ENCODE measurements at regions not wholly inside any gene's neighbourhood (a gene's known extent, or its start where the extent isn't known, plus 50 kb on each side); places are given as distances from the start of the nearest gene placed in this dataset.

DNA sequence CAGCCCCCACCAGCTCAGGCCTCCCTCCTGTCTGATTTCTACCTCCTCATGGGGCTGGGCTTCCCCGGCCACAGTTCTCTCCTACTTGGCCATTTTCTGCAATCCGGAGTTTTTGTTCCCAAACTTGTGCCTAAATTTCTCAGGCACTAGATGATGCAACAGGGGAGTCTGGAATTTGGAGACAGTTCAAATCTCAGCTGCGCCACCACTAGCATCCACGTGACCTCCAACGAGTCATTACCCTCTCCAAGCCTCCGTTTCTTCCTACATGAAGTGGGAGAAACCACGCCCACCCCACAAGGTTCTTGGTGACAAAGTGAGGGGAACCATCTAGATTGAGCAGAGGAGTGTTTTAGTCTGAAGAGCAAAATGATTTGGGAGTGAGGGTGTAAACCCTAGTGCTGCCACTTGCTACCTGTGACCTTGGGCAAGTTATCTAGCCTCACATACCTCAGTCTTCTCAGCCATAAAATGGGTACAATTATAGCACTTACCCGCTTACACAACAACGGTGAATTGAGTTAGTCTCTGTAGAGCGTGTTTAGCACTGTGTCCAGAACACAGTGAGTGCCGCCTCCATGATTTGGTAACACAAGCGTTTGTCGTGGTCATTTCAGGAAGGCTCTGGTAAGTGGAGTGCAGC, 61.4 kb upstream of the ASAP2 start:
- Histone ChIP-seq H4K20me1 (replicated peaks; ENCODE audit: control insufficient read depth, extremely low read depth, insufficient read depth, low read length) (no peaks in the 10 kb centered on the region), H3K9me1 (replicated peaks; ENCODE audit: control insufficient read depth, extremely low read depth, insufficient read depth, low read length) (no peaks in the 10 kb centered on the region), H3K27ac (ENCODE audit: insufficient read depth, low read depth, low read length) (no peak overlapping the region), H3K4me3 (replicated peaks in 1 of 3; ENCODE audit: insufficient read depth in 1 of 3, low read depth in 1 of 3, low read length in 3 of 3) (no peak overlapping the region), H3K36me3 (ENCODE audit: control insufficient read depth in 2 of 2, extremely low read depth in 1 of 2, insufficient read depth in 2 of 2, low read length in 2 of 2) (no peaks in the 10 kb centered on the region), H2AFZ (ENCODE audit: low read depth, low read length) (no peak overlapping the region), H3K4me1 (ENCODE audit: control insufficient read depth, extremely low read depth, insufficient read depth, low read length) (peaks cover 5% of the 10 kb centered on the region), H3K79me2 (ENCODE audit: control insufficient read depth, insufficient read depth, low read length) (no peaks in the 10 kb centered on the region), H3K9ac (replicated peaks; ENCODE audit: extremely low read depth, insufficient read depth, low read length) (no peak overlapping the region), H3K9me3 (replicated peaks; ENCODE audit: control insufficient read depth, insufficient read depth, low read length) (no peaks in the 10 kb centered on the region), H3K4me2 (ENCODE audit: insufficient read depth, low read length) (no peak overlapping the region), H3K27me3 (ENCODE audit: control insufficient read depth in 2 of 2, insufficient read depth in 2 of 2, low read length in 2 of 2) (no peaks in the 10 kb centered on the region)
- ChIA-PET POLR2A (interaction anchor here (0.8 kb wide), 1 partner anchor 9 kb away, joined by 3 read pairs; no protein-coding TSS in a partner anchor), CTCF (interaction anchor here (1.0 to 5.6 kb wide), 5 partner anchors 10 to 227 kb away, joined by 4 to 54 read pairs (median 6); no protein-coding TSS in a partner anchor)
- FAIRE-seq (no peak), DNase-seq (ENCODE audit: low read depth, low spot score) (no peak)
- dilution Hi-C loops (cut with MboI; ENCODE audit: extremely low pct_ligation_motif_present, low sequenced_read_pairs) = no loop called here
- TF ChIP-seq, protein P1, sequence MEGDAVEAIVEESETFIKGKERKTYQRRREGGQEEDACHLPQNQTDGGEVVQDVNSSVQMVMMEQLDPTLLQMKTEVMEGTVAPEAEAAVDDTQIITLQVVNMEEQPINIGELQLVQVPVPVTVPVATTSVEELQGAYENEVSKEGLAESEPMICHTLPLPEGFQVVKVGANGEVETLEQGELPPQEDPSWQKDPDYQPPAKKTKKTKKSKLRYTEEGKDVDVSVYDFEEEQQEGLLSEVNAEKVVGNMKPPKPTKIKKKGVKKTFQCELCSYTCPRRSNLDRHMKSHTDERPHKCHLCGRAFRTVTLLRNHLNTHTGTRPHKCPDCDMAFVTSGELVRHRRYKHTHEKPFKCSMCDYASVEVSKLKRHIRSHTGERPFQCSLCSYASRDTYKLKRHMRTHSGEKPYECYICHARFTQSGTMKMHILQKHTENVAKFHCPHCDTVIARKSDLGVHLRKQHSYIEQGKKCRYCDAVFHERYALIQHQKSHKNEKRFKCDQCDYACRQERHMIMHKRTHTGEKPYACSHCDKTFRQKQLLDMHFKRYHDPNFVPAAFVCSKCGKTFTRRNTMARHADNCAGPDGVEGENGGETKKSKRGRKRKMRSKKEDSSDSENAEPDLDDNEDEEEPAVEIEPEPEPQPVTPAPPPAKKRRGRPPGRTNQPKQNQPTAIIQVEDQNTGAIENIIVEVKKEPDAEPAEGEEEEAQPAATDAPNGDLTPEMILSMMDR (IDR thresholded peaks at IDR 0.05; ENCODE audit: extremely low read depth in 1 of 2, insufficient read depth in 1 of 2, low read depth in 1 of 2, low read length in 2 of 2) = no peak
- TF ChIP-seq FOS (IDR thresholded peaks at IDR 0.05; ENCODE audit: borderline replicate concordance, insufficient read depth, low read length) = no peak
- no peak for TF ChIP-seq JUN (IDR thresholded peaks at IDR 0.05; ENCODE audit: borderline replicate concordance, insufficient read depth, insufficient read length, low read depth)
- TF ChIP-seq EZH2 (IDR thresholded peaks at IDR 0.05; ENCODE audit: borderline replicate concordance, low read depth, low read length, severe bottlenecking) = no peak
- BruUV-seq (replicated peaks) = no TSS peak
- intact Hi-C loops (cut with micrococcal nuclease) = no loop called here

DNA sequence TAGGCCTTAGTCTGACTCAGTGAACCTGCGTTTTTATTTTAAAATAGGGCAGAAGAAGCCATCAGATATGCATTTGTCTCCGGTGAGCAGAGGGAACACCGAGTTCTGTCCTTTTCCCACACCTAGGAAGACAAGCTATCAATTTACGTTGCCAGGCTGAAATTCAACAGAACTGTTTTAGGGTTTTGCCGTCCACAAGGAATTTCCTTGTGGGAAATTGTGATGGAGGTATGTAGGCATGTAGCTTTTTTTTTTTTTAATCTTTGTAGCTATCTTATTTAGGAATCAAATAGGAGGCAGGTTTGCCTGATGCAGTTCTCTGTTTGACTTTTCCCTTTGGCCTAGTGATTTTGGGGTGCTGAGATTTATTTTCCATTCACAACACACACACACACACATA, 62.0 kb upstream of the ASAP2 start:
- H3K79me2 ChIP-seq (ENCODE audit: control insufficient read depth, insufficient read depth, low read length) = no peaks in the 10 kb centered on the region
- no peak overlapping the region for H3K9ac ChIP-seq (replicated peaks; ENCODE audit: extremely low read depth, insufficient read depth, low read length)
- DNase-seq (ENCODE audit: low read depth, low spot score) (no peak), FAIRE-seq (no peak)
- no peak for TF ChIP-seq GATA2 (IDR thresholded peaks at IDR 0.05; ENCODE audit: insufficient read depth, insufficient read length, low read depth, low read length)
- no peak for TF ChIP-seq MYC (IDR thresholded peaks at IDR 0.05; ENCODE audit: low read depth, low read length)
- TF ChIP-seq JUN (IDR thresholded peaks at IDR 0.05; ENCODE audit: borderline replicate concordance, insufficient read depth, insufficient read length, low read depth) = no peak
- TF ChIP-seq POLR2AphosphoS5 (IDR thresholded peaks at IDR 0.05; ENCODE audit: insufficient read depth, low read depth, low read length) = no peak
- TF ChIP-seq POLR2A (IDR thresholded peaks at IDR 0.05; ENCODE audit: low read depth, low read length) = no peak
- TF ChIP-seq, protein P1 (IDR thresholded peaks at IDR 0.05; ENCODE audit: extremely low read depth in 1 of 2, insufficient read depth in 1 of 2, low read depth in 1 of 2, low read length in 2 of 2) = no peak
- TF ChIP-seq FOS (IDR thresholded peaks at IDR 0.05; ENCODE audit: borderline replicate concordance, insufficient read depth, low read length) = no peak
- TF ChIP-seq EZH2 (IDR thresholded peaks at IDR 0.05; ENCODE audit: borderline replicate concordance, low read depth, low read length, severe bottlenecking) = no peak
- TF ChIP-seq, protein P2, sequence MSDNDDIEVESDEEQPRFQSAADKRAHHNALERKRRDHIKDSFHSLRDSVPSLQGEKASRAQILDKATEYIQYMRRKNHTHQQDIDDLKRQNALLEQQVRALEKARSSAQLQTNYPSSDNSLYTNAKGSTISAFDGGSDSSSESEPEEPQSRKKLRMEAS (IDR thresholded peaks at IDR 0.05; ENCODE audit: insufficient read depth, insufficient read length) = no peak
- H3K36me3 ChIP-seq (ENCODE audit: control insufficient read depth in 2 of 2, extremely low read depth in 1 of 2, insufficient read depth in 2 of 2, low read length in 2 of 2) = no peaks in the 10 kb centered on the region
- no peak overlapping the region for H3K4me2 ChIP-seq (ENCODE audit: insufficient read depth, low read length)
- no peak overlapping the region for H2AFZ ChIP-seq (ENCODE audit: low read depth, low read length)
- no peaks in the 10 kb centered on the region for H4K20me1 ChIP-seq (replicated peaks; ENCODE audit: control insufficient read depth, extremely low read depth, insufficient read depth, low read length)
- peaks cover 5% of the 10 kb centered on the region for H3K4me1 ChIP-seq (ENCODE audit: control insufficient read depth, extremely low read depth, insufficient read depth, low read length)
- no peak overlapping the region for H3K27ac ChIP-seq (ENCODE audit: insufficient read depth, low read depth, low read length)
- ChIA-PET CTCF (interaction anchor here (1.0 to 5.6 kb wide), 5 partner anchors 11 to 227 kb away, joined by 4 to 54 read pairs (median 6); no protein-coding TSS in a partner anchor), POLR2A (interaction anchor here (0.8 kb wide), 1 partner anchor 9 kb away, joined by 3 read pairs; no protein-coding TSS in a partner anchor)
- BruUV-seq (replicated peaks) = no TSS peak
- H3K4me3 ChIP-seq (replicated peaks in 1 of 3; ENCODE audit: insufficient read depth in 1 of 3, low read depth in 1 of 3, low read length in 3 of 3) = no peak overlapping the region
- no peaks in the 10 kb centered on the region for H3K9me1 ChIP-seq (replicated peaks; ENCODE audit: control insufficient read depth, extremely low read depth, insufficient read depth, low read length)
- dilution Hi-C loops (cut with MboI; ENCODE audit: extremely low pct_ligation_motif_present, low sequenced_read_pairs) = no loop called here
- H3K27me3 ChIP-seq (ENCODE audit: control insufficient read depth in 2 of 2, insufficient read depth in 2 of 2, low read length in 2 of 2) = no peaks in the 10 kb centered on the region
- intact Hi-C loops (cut with micrococcal nuclease) = loop anchor here (5.0 kb wide), 1 partner anchor 328 kb away; the partner anchor contains the start of gene IAH1
- H3K9me3 ChIP-seq (replicated peaks; ENCODE audit: control insufficient read depth, insufficient read depth, low read length) = no peaks in the 10 kb centered on the region
